IMR-90 (cell line): ENCODE measurements at regions not wholly inside any gene's neighbourhood (a gene's known extent, or its start where the extent isn't known, plus 50 kb on each side); places are given as distances from the start of the nearest gene placed in this dataset.

Experiments
- ATAC-seq: fragments of 200-7000 bp; cut with Tn5 transposase; 2 replicates; pipeline ENCODE4 v1.9.1; 2020; ENCODE audit warnings: low read depth, mild to moderate bottlenecking, moderate library complexity
- BruUV-seq: library from RNA; stranded (reverse); fragments of 400-500 nt; replicated peaks from 2 replicates; lab custom pipeline; 2021; lab: Mats Ljungman, UMichigan
- CTCF ChIA-PET: fragments of 300-600 bp; formaldehyde crosslinking; extraction: SDS; loops from one replicate; lab custom pipeline; 2021; ENCODE audit warnings: antibody characterized with exemption; lab: Yijun Ruan, JAX
- POLR2A ChIA-PET: fragments of 300-600 bp; sonication (Branson Sonifier 250); formaldehyde crosslinking; loops from one replicate; lab custom pipeline; 2022; ENCODE audit warnings: antibody characterized with exemption; ENCODE audit not compliant: unreplicated experiment; lab: Charles Lee
- DNase-seq: peaks from one replicate; pipeline ENCODE4 v3.0.0; 2013
- H2AFZ ChIP-seq: replicated peaks from 2 replicates; pipeline ENCODE3; 2013; ENCODE audit warnings: low read length, mild to moderate bottlenecking; ENCODE audit not compliant: poor library complexity
- H2AK5ac ChIP-seq: 2 replicates; pipeline ENCODE4 v1.6.1; 2013; ENCODE audit warnings: low read depth, low read length, inconsistent platforms
- H2AK9ac ChIP-seq: replicated peaks from 2 replicates; pipeline ENCODE3; 2013; ENCODE audit warnings: mild to moderate bottlenecking, low read depth, low read length, moderate library complexity; ENCODE audit not compliant: poor library complexity
- H2BK120ac ChIP-seq: 2 replicates; pipeline ENCODE4 v1.6.1; 2013; ENCODE audit warnings: low read depth, low read length, inconsistent platforms
- H2BK15ac ChIP-seq: 3 replicates; pipeline ENCODE4 v1.6.1; 2013; ENCODE audit warnings: low read depth, low read length, inconsistent platforms
- H2BK20ac ChIP-seq: 2 replicates; pipeline ENCODE4 v1.6.1; 2013; ENCODE audit warnings: low read depth, mild to moderate bottlenecking, inconsistent platforms, low read length, moderate library complexity
- H2BK5ac ChIP-seq: 2 replicates; pipeline ENCODE4 v1.6.1; 2013; ENCODE audit warnings: mild to moderate bottlenecking, low read depth, low read length, inconsistent platforms; ENCODE audit not compliant: poor library complexity, severe bottlenecking
- H3K14ac ChIP-seq: replicated peaks from 2 replicates; pipeline ENCODE4 v1.6.1; 2013; ENCODE audit warnings: low read depth, low read length, inconsistent platforms
- H3K18ac ChIP-seq: 2 replicates; pipeline ENCODE4 v1.6.1; 2013; ENCODE audit warnings: low read depth, low read length, control low read depth
- H3K23ac ChIP-seq: 2 replicates; pipeline ENCODE4 v1.6.1; 2013; ENCODE audit warnings: low read depth, low read length, inconsistent platforms
- H3K27ac ChIP-seq: 2 replicates; pipeline ENCODE4 v1.5.1; 2013; ENCODE audit warnings: mild to moderate bottlenecking, control low read depth, low read length; ENCODE audit not compliant: insufficient read depth
- H3K27me3 ChIP-seq: 2 replicates; pipeline ENCODE4 v1.6.1; 2013; ENCODE audit warnings: low read length; ENCODE audit not compliant: control insufficient read depth, insufficient read depth
- H3K36me3 ChIP-seq: 2 replicates; pipeline ENCODE4 v1.6.1; 2013; ENCODE audit warnings: low read length, mixed read lengths; ENCODE audit not compliant: control insufficient read depth, insufficient read depth
- H3K4ac ChIP-seq: 2 replicates; pipeline ENCODE4 v1.6.1; 2013; ENCODE audit warnings: low read depth, low read length, inconsistent platforms
- H3K4me1 ChIP-seq: 2 replicates; pipeline ENCODE4 v1.6.1; 2013; ENCODE audit warnings: low read length, mixed read lengths; ENCODE audit not compliant: control insufficient read depth, insufficient read depth
- H3K4me2 ChIP-seq: 2 replicates; pipeline ENCODE4 v1.6.1; 2013; ENCODE audit warnings: low read depth, mild to moderate bottlenecking, control low read depth, low read length, moderate library complexity
- H3K4me3 ChIP-seq: 2 replicates; pipeline ENCODE4 v1.5.1; 2013; ENCODE audit warnings: low read depth, mild to moderate bottlenecking, control low read depth, low read length, moderate library complexity; ENCODE audit not compliant: insufficient read depth
- H3K56ac ChIP-seq: 2 replicates; pipeline ENCODE4 v1.6.1; 2013; ENCODE audit warnings: low read length, inconsistent platforms; ENCODE audit not compliant: insufficient read depth; ENCODE audit errors: extremely low read depth
- H3K79me1 ChIP-seq, 2 experiments: 2 replicates each; pipeline ENCODE4 v1.6.1; 2013; ENCODE audit warnings: low read length in 2 of 2, inconsistent platforms in 1 of 2, low read depth in 1 of 2
- H3K9ac ChIP-seq: 2 replicates; pipeline ENCODE4 v1.6.1; 2013; ENCODE audit warnings: low read depth, low read length, control low read depth
- H3K9me1 ChIP-seq: 2 replicates; pipeline ENCODE4 v1.6.1; 2013; ENCODE audit warnings: low read length, inconsistent platforms; ENCODE audit not compliant: insufficient read depth
- H3K9me3 ChIP-seq: 2 replicates; pipeline ENCODE4 v1.6.1; 2013; ENCODE audit warnings: low read length; ENCODE audit not compliant: control insufficient read depth, insufficient read depth
- H4K20me1 ChIP-seq: 2 replicates; pipeline ENCODE4 v1.6.1; 2013; ENCODE audit warnings: low read length, inconsistent platforms; ENCODE audit not compliant: insufficient read depth
- H4K5ac ChIP-seq: 2 replicates; pipeline ENCODE4 v1.6.1; 2013; ENCODE audit warnings: mild to moderate bottlenecking, low read depth, low read length, control low read depth
- H4K8ac ChIP-seq, 2 experiments: 2 replicates each; pipeline ENCODE4 v1.6.1; 2013; ENCODE audit warnings: low read depth in 2 of 2, low read length in 2 of 2, control low read depth in 1 of 2, inconsistent platforms in 1 of 2
- H4K91ac ChIP-seq: 2 replicates; pipeline ENCODE4 v1.6.1; 2013; ENCODE audit warnings: low read depth, low read length, inconsistent platforms; ENCODE audit not compliant: insufficient read depth
- BHLHE40 ChIP-seq: fragments of 150-350 bp; IDR thresholded peaks from 2 replicates; pipeline ENCODE4 v1.6.1; 2016; ENCODE audit warnings: mild to moderate bottlenecking, low read depth, low read length
- CEBPB ChIP-seq: IDR thresholded peaks from 2 replicates; pipeline ENCODE4 v1.6.1; 2012; ENCODE audit warnings: low read depth, low read length, improper control_type of control experiment
- CHD1 ChIP-seq: IDR thresholded peaks from 2 replicates; pipeline ENCODE4 v1.6.1; 2012; ENCODE audit warnings: low read depth, low read length, improper control_type of control experiment
- CTCF ChIP-seq: conservative IDR thresholded peaks from 2 replicates; pipeline ENCODE4 v1.5.1; 2012; ENCODE audit warnings: mild to moderate bottlenecking, low read depth, low read length, improper control_type of control experiment
- ELK1 ChIP-seq: fragments of 150-350 bp; IDR thresholded peaks from 2 replicates; pipeline ENCODE4 v1.6.1; 2016; ENCODE audit warnings: low read depth, mild to moderate bottlenecking, low read length, moderate library complexity, borderline replicate concordance
- FOS ChIP-seq: fragments of 150-350 bp; IDR thresholded peaks from 2 replicates; pipeline ENCODE4 v1.6.1; 2016; ENCODE audit warnings: low read depth, low read length
- MAFK ChIP-seq: IDR thresholded peaks from 2 replicates; pipeline ENCODE4 v1.6.1; 2012; ENCODE audit warnings: low read depth, low read length, improper control_type of control experiment
- MAZ ChIP-seq: IDR thresholded peaks from 2 replicates; pipeline ENCODE4 v1.6.1; 2012; ENCODE audit warnings: low read depth, mild to moderate bottlenecking, low read length, improper control_type of control experiment, moderate library complexity, borderline replicate concordance
- MXI1 ChIP-seq: IDR thresholded peaks from 2 replicates; pipeline ENCODE4 v1.6.1; 2012; ENCODE audit warnings: low read depth, mild to moderate bottlenecking, low read length, moderate library complexity, borderline replicate concordance
- NFE2L2 ChIP-seq: fragments of 150-350 bp; IDR thresholded peaks from 2 replicates; pipeline ENCODE4 v1.6.1; 2016; ENCODE audit warnings: low read depth, mild to moderate bottlenecking, low read length
- POLR2A ChIP-seq: IDR thresholded peaks from 2 replicates; pipeline ENCODE4 v1.6.1; 2012; ENCODE audit warnings: mild to moderate bottlenecking, low read depth, low read length
- RAD21 ChIP-seq: IDR thresholded peaks from 2 replicates; pipeline ENCODE4 v1.6.1; 2012; ENCODE audit warnings: low read length, improper control_type of control experiment
- RCOR1 ChIP-seq: IDR thresholded peaks from 2 replicates; pipeline ENCODE4 v1.6.1; 2012; ENCODE audit warnings: mild to moderate bottlenecking, low read length, improper control_type of control experiment; ENCODE audit not compliant: insufficient replicate concordance
- RFX5 ChIP-seq: IDR thresholded peaks from 2 replicates; pipeline ENCODE4 v1.8.0; 2012; ENCODE audit warnings: low read depth, mild to moderate bottlenecking, low read length, moderate library complexity
- SMC3 ChIP-seq: fragments of 150-350 bp; IDR thresholded peaks from 2 replicates; pipeline ENCODE4 v1.6.1; 2016; ENCODE audit warnings: low read depth, mild to moderate bottlenecking, antibody characterized with exemption, low read length, moderate library complexity
- USF2 ChIP-seq: fragments of 150-350 bp; IDR thresholded peaks from 2 replicates; pipeline ENCODE4 v1.6.1; 2017; ENCODE audit warnings: mild to moderate bottlenecking, antibody characterized with exemption, low read length, low read depth
- WGBS, 2 experiments: methylation state at CpG; one replicate each; pipeline versions ENCODE4 v1.1.5 to v1.1.7; 2013; ENCODE audit warnings: missing lambda C conversion rate in 2 of 2; ENCODE audit not compliant: insufficient read length in 1 of 2; ENCODE audit errors: extremely low coverage in 2 of 2; 5-methylcytosine and 5-hydroxymethylcytosine counted together
- dilution Hi-C: fragments of 300-500 bp; cut with HindIII; formaldehyde crosslinking; loops from one replicate; pipeline ENCODE4 v1.14.3; 2018; ENCODE audit warnings: low sequenced_read_pairs; ENCODE audit not compliant: unreplicated experiment
- in situ Hi-C: fragments of 300-500 bp; cut with MboI; formaldehyde crosslinking; loops from 3 replicates; pipeline ENCODE4 v1.14.3; 2019; ENCODE audit warnings: low sequenced_read_pairs, inconsistent platforms, mixed read lengths
- intact Hi-C: fragments of 100-400 bp; cut with micrococcal nuclease; formaldehyde crosslinking; loops from 2 replicates; pipeline ENCODE4 v1.10.0; 2022

GRCh38 chr2:13572466-13572865 lies 855.7 kb downstream of the TRIB2 start:
- dilution Hi-C loops = no loop called here
- Histone ChIP-seq H2BK120ac (no peak overlapping the region), H3K4me3 (no peak overlapping the region), H3K14ac (no peak overlapping the region), H2BK15ac (no peak overlapping the region), H4K91ac (no peak overlapping the region), H3K36me3 (no peaks in the 10 kb centered on the region), H3K79me1 (no peaks in the 10 kb centered on the region), H3K27me3 (no peaks in the 10 kb centered on the region), H3K18ac (no peak overlapping the region), H3K9ac (no peak overlapping the region), H3K4me2 (no peak overlapping the region), H2BK20ac (no peak overlapping the region), H2AK9ac (no peak overlapping the region), H4K20me1 (no peaks in the 10 kb centered on the region), H3K56ac (no peak overlapping the region), H4K8ac (no peak overlapping the region), H3K23ac (no peak overlapping the region), H2AFZ (no peak overlapping the region), H3K9me1 (no peaks in the 10 kb centered on the region), H3K9me3 (0 out of 2 replicates have a peak, but pooled peaks cover 4% of the 10 kb centered on the region), H4K5ac (no peak overlapping the region), H2BK5ac (no peak overlapping the region), H3K27ac (no peak overlapping the region), H2AK5ac (no peak overlapping the region), H3K4me1 (no peaks in the 10 kb centered on the region), H3K4ac (no peak overlapping the region)
- ATAC-seq (no peak), DNase-seq (no peak)
- BruUV-seq = no TSS peak
- intact Hi-C loops = no loop called here
- ChIA-PET CTCF (no interaction called here), POLR2A (interaction anchor here (0.7 kb wide), 1 partner anchor 303 kb away, joined by 3 read pairs; no protein-coding TSS in a partner anchor)
- TF ChIP-seq RAD21 (no peak), MAZ (no peak), FOS (no peak), CHD1 (no peak), SMC3 (no peak), ELK1 (no peak), BHLHE40 (no peak), USF2 (no peak), MXI1 (no peak), CTCF (no peak), CEBPB (no peak), RCOR1 (no peak), POLR2A (no peak), MAFK (no peak), RFX5 (no peak), NFE2L2 (no peak)
- WGBS, 2 experiments = no CpG with 5 or more reads among the region's 2 CpGs
- in situ Hi-C loops = no loop called here
